Activated naive CD4-positive, alpha-beta T cell treated with anti-CD3 and anti-CD28 coated beads, Interleukin-2, amount 50 U/mL, for 72 hours (primary cell): ENCODE measurements at regions not wholly inside any gene's neighbourhood (a gene's known extent, or its start where the extent isn't known, plus 50 kb on each side); places are given as distances from the start of the nearest gene placed in this dataset.

Experiments used
- ATAC-seq, 2 donors: fragments of 150-1000 bp; cut with Tn5 transposase; 2 replicates each; pipeline ENCODE4 v1.10.0; 2021; ENCODE audit warnings: mild to moderate bottlenecking in 2 of 2, moderate library complexity in 2 of 2
- DNase-seq, 2 donors: peaks; one replicate each; pipeline ENCODE4 v3.0.0; 2021 to 2022; ENCODE audit warnings: low spot score in 2 of 2
- H3K27ac Mint-ChIP-seq, 2 donors: one replicate each; pipeline ENCODE4 v1.8.0; 2022; ENCODE audit warnings: mild to moderate bottlenecking in 2 of 2, mixed read lengths in 2 of 2
- H3K36me3 Mint-ChIP-seq, 2 donors: one replicate each; pipeline ENCODE4 v1.8.0; 2022; ENCODE audit warnings: mixed read lengths in 2 of 2
- H3K9me3 Mint-ChIP-seq, 2 donors: one replicate each; pipeline ENCODE4 v1.8.0; 2022; ENCODE audit warnings: mixed read lengths in 2 of 2

- Mint-ChIP-seq H3K27ac (no peak overlapping the region), H3K36me3 (no peaks in the 10 kb centered on the region), H3K9me3 (no peaks in the 10 kb centered on the region)
- no peak for ATAC-seq
- DNase-seq: peak in 1 of 2 donors; percentile 30
These were observed 99.8 kb upstream of the PRR20G start for GRCh38 chr3:127387556-127388153.

DNA sequence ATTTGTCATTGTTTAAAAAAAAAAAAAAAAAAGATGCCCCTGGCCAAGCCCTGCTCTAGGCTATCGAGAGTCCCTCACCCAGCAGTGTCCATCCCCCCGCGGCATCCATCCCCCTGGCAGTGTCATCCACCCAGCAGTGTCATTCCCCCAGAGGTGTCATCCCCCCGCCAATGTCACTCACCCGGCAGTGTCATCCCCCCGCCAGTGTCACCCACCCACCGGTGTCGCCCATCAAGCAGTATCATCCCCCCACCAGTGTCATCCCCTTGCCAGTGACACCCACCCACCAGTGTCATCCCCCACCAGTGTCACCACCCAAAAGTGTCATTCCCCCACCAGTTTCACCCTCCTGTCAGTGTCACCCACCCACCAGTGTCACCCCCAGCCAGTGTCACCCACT lies 99.3 kb upstream of the PRR20G start:
- DNase-seq: peak in 1 of 2 donors; percentile 13
- Mint-ChIP-seq H3K36me3 (no peaks in the 10 kb centered on the region), H3K27ac (no peak overlapping the region), H3K9me3 (no peaks in the 10 kb centered on the region)
- no peak for ATAC-seq

- Mint-ChIP-seq H3K27ac (no peak overlapping the region), H3K9me3 (no peaks in the 10 kb centered on the region), H3K36me3 (no peaks in the 10 kb centered on the region)
- ATAC-seq (no peak), DNase-seq (no peak)
These were observed 98.6 kb upstream of the PRR20G start for GRCh38 chr3:127386490-127386889.

DNA sequence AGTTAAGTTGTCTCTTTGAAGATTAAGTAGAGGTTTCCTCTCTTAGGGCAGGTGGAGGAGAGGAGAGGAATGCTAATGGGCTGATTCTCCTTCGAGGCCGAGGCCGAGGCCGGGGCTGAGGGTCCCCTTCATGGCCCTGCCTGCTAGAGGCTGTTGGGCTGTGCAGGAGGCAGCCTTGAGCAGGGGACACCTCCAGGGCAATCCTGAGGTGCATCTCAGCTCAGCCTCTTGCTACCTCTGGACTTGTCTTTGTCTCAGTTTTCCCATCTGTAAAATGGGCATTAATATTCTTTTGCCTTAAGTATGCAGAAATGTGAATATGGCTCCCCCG lies 97.7 kb upstream of the PRR20G start:
- DNase-seq (no peak), ATAC-seq (no peak)
- H3K9me3 Mint-ChIP-seq: peaks cover 0 to 6% of the 10 kb centered on the region in 2 donors
- H3K27ac Mint-ChIP-seq: no peak overlapping the region
- H3K36me3 Mint-ChIP-seq: no peaks in the 10 kb centered on the region

- ATAC-seq (no peak), DNase-seq (peak in 1 of 2 donors; percentile 34)
- H3K9me3 Mint-ChIP-seq: peaks cover 0 to 8% of the 10 kb centered on the region in 2 donors
- no peak overlapping the region for H3K27ac Mint-ChIP-seq
- H3K36me3 Mint-ChIP-seq: no peaks in the 10 kb centered on the region
These were observed 97.1 kb upstream of the PRR20G start for GRCh38 chr3:127384717-127385539.

- no peak for DNase-seq
- H3K36me3 Mint-ChIP-seq: no peaks in the 10 kb centered on the region
- no peak overlapping the region for H3K27ac Mint-ChIP-seq
- peaks cover 0 to 8% of the 10 kb centered on the region in 2 donors for H3K9me3 Mint-ChIP-seq
- ATAC-seq: no peak
These were observed 95.9 kb upstream of the PRR20G start for GRCh38 chr3:127383656-127384179.

DNA sequence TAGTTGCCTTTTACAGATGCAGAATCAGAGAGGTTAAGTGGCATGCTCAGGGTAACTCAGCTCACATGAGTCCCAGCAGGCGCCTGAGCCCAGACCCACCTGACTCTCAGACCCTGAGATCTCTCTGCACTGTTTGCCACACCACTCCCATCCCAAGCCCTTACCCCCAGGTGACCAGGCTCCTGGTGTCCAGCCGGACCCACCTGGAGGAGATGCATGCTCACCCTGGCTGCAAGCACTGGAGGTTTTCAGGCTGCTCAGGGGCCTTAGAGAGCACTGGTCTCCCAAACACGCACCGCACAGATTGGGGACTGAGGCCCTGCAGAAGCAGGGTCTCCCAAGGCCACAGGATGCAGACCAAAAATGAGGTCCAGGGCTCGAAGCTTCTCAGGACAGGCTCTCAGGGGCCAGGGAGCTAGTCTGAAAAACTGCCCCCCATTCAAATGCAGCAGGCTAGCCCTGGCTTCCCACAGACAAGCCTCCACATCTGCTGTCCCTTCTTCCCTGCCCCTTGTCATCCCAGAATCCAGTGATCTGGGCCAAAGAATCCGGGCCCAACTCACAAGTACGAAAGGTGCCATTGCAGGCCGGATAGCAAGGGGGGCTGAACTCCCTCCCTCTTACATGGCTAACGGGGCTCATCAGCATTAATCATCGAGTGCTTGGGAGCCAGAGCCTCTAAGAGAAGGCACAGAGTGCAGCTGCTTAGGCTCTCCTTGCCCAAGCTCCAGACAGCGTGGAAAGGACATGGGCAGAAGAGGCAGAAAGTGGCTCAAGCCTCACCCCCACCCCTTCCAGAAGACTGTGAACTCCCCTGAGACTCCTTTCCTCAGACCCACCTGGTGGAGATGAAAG lies 90.2 kb upstream of the PRR20G start:
- ATAC-seq (no peak), DNase-seq (no peak)
- H3K36me3 Mint-ChIP-seq: peaks cover 0 to 6% of the 10 kb centered on the region in 2 donors
- H3K9me3 Mint-ChIP-seq: peaks cover 5 to 8% of the 10 kb centered on the region in 2 donors
- no peak overlapping the region for H3K27ac Mint-ChIP-seq

- peaks cover 0 to 6% of the 10 kb centered on the region in 2 donors for H3K36me3 Mint-ChIP-seq
- DNase-seq (no peak), ATAC-seq (no peak)
- H3K9me3 Mint-ChIP-seq: peaks cover under 1 to 5% of the 10 kb centered on the region in 2 donors
- H3K27ac Mint-ChIP-seq: no peak overlapping the region
These were observed 87.5 kb upstream of the PRR20G start for GRCh38 chr3:127375151-127375930.

DNA sequence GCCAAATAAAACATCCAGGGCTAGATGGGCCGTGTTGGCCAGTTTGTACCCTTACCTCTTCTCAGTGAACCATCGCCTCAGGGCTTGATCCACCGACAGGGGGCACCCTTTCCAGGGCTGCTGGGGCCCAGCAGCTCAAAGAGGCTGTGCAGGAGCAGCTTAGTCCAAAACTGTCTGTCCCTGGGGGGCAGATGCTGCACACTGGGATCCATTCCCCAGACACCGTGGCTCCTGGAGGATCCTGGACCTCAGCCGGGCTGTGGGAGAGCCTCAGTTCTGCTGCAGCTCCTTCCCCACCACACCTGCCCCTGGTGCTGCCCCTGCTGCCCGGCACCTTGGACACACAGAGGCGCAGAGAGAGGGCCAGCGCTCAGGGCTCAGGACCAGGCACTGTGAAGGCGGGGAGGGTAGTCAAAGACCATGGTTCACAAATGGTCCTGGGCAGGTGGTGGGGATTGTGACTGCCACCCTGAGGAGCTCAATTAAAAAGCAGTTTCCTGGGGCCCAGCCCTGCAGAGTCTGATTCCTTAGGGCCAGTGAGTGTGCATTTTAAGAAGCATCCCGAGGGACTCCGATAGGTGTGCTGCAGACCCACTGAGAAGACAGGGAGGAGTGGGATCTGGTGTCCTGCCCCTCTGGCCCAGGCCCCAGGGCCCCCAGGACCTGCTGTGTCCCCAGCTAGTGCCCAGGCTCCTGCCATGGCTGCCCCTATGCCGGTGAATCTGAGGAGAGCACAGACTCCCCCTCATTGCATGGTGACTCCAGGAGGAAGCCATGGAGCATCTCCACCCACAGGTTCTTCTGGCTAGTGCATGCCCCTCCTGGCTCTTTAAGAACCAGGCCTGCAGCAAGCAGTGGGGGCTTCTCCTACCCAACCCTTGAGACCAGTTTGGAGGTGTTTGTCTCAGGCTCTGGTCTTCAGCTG lies 86.5 kb upstream of the PRR20G start:
- ATAC-seq (no peak), DNase-seq (peak; percentile 46 to 51)
- peaks cover 0 to 5% of the 10 kb centered on the region in 2 donors for H3K9me3 Mint-ChIP-seq
- H3K27ac Mint-ChIP-seq: no peak overlapping the region
- peaks cover 0 to 6% of the 10 kb centered on the region in 2 donors for H3K36me3 Mint-ChIP-seq

- DNase-seq (peak in 1 of 2 donors; percentile 14), ATAC-seq (no peak)
- H3K36me3 Mint-ChIP-seq: peaks cover 0 to 6% of the 10 kb centered on the region in 2 donors
- peaks cover 0 to 5% of the 10 kb centered on the region in 2 donors for H3K9me3 Mint-ChIP-seq
- no peak overlapping the region for H3K27ac Mint-ChIP-seq
These were observed 85.7 kb upstream of the PRR20G start for GRCh38 chr3:127373441-127374085.

DNA sequence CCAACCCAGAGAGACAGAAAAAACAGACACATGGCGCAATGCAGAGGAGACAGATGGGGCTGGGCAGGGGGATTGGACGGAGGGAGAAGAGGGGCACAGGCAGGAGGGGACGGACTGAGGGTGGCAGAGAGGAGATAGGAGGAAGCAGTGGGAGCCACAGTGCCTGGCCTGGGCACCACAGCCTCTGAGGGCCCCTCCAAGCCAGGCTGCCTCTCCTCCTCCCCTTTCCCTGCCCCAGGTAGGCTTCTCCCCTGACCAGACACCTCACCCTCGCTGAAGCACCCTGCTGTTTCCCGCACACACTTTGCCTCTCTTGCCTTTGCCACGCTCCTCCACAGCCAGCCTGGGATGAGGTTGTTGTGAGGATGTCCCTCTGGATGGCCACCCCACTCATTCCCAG lies 84.0 kb upstream of the PRR20G start:
- Mint-ChIP-seq H3K27ac (no peak overlapping the region), H3K9me3 (peaks cover 0 to 5% of the 10 kb centered on the region in 2 donors), H3K36me3 (peaks cover 0 to 6% of the 10 kb centered on the region in 2 donors)
- DNase-seq: no peak
- no peak for ATAC-seq

DNA sequence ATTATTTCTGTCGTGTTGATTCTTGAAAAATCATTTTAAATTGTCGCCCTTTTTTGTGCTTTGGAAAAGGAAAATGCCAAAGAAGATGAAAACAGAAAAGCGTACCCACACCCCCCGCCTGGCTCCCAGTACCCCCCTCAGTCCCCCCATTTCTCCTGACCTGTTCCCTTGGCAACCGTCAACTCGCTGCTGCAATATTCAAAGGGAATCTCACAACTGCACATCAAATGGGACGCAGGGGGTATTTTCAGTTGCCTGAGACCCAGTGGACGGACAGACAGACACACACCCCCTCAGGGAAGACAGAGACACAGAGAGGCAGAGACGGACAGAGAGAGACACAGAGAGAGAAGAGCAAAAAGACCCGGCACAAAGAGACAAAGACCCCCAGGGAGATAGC lies 83.5 kb upstream of the PRR20G start:
- DNase-seq: peak in 1 of 2 donors; percentile 14
- Mint-ChIP-seq H3K36me3 (peaks cover 0 to 5% of the 10 kb centered on the region in 2 donors), H3K9me3 (peaks cover 0 to 4% of the 10 kb centered on the region in 2 donors), H3K27ac (no peak overlapping the region)
- ATAC-seq: no peak

- no peaks in the 10 kb centered on the region for H3K9me3 Mint-ChIP-seq
- H3K27ac Mint-ChIP-seq: no peak overlapping the region
- DNase-seq: peak in 1 of 2 donors; percentile 14
- peaks cover 0 to 1% of the 10 kb centered on the region in 2 donors for H3K36me3 Mint-ChIP-seq
- ATAC-seq: no peak
These were observed 83.1 kb upstream of the PRR20G start for GRCh38 chr3:127370906-127371305.

GRCh38 chr3:127369356-127369935 lies 81.6 kb upstream of the PRR20G start:
- Mint-ChIP-seq H3K9me3 (no peaks in the 10 kb centered on the region), H3K27ac (no peak overlapping the region), H3K36me3 (no peaks in the 10 kb centered on the region)
- DNase-seq: peak in 1 of 2 donors; percentile 23
- no peak for ATAC-seq
